A549 (cell line): ENCODE measurements at regions not wholly inside any gene's neighbourhood (a gene's known extent, or its start where the extent isn't known, plus 50 kb on each side); places are given as distances from the start of the nearest gene placed in this dataset.
"Not testable (repeated sequence)": the region's sequence is repeated elsewhere in the genome, so short reads cannot be mapped to it uniquely, and the experiment has no call there.

ENCODE experiments used
- ATAC-seq, 2 experiments: fragments of 200-7000 bp in 1 of 2; fragments of >200 bp in 1 of 2; cut with Nextera tagmentation in 1 of 2; cut with Tn5 transposase in 1 of 2; 3 replicates each; pipeline versions ENCODE4 v1.8.0 to v1.9.1; 2018 to 2020; ENCODE audit warnings: mild to moderate bottlenecking in 1 of 2, moderate library complexity in 1 of 2
- CTCF ChIA-PET: fragments of 300-600 bp; sonication (Branson Sonifier 250); formaldehyde crosslinking; extraction: SDS; loops from one replicate; lab custom pipeline; 2021; ENCODE audit warnings: antibody characterized with exemption, inconsistent platforms; lab: Yijun Ruan, JAX
- POLR2A ChIA-PET: fragments of 350-600 bp; formaldehyde crosslinking; extraction: SDS; loops from one replicate; lab custom pipeline; 2021; ENCODE audit warnings: antibody characterized with exemption, inconsistent platforms; lab: Yijun Ruan, JAX
- DNase-seq, 2 experiments: peaks; one replicate each; pipeline versions ENCODE4 v3.0.0 to v3.0.0-alpha.2; 2011 to 2016; ENCODE audit warnings: low read depth in 1 of 2, low spot score in 1 of 2
- FAIRE-seq: peaks from 2 replicates; lab custom pipeline; 2011; peaks lifted over from hg19 to GRCh38; lab: Jason Lieb, UNC
- H3K27ac ChIP-seq, 2 experiments: fragments of >200 bp; sonication (Bioruptor Twin); formaldehyde crosslinking; 3 replicates each; pipeline ENCODE4 v1.5.1; 2016 to 2017
- H3K4me1 ChIP-seq: fragments of >200 bp; sonication (Bioruptor Twin); formaldehyde crosslinking; 3 replicates; pipeline ENCODE4 v1.6.1; 2016
- H3K4me2 ChIP-seq: fragments of >200 bp; sonication (Bioruptor Twin); formaldehyde crosslinking; 3 replicates; pipeline ENCODE4 v1.6.1; 2016
- H3K4me3 ChIP-seq: fragments of >200 bp; sonication (Bioruptor Twin); formaldehyde crosslinking; 3 replicates; pipeline ENCODE4 v1.5.1; 2016
- H3K9me3 ChIP-seq: fragments of >200 bp; sonication (Bioruptor Twin); formaldehyde crosslinking; 3 replicates; pipeline ENCODE4 v1.6.1; 2016
- WGBS: methylation state at CpG from one replicate; pipeline ENCODE4 v1.1.6; 2017; ENCODE audit errors: missing lambda C conversion rate; 5-methylcytosine and 5-hydroxymethylcytosine counted together

- H3K27ac ChIP-seq, DNase-seq, POLR2A ChIA-PET, H3K4me2 ChIP-seq, ATAC-seq, H3K4me3 ChIP-seq, FAIRE-seq, CTCF ChIA-PET, H3K4me1 ChIP-seq: not testable (repeated sequence)
- peaks cover 80% of the 10 kb centered on the region for H3K9me3 ChIP-seq
- WGBS = 80% methylated on average over 7 of the region's 7 CpGs
These were observed 49.9 kb upstream of the ZNF527 start for GRCh38 chr19:37320988-37321387.
